NCI-H526 (cell line): ENCODE measurements at regions not wholly inside any gene's neighbourhood (a gene's known extent, or its start where the extent isn't known, plus 50 kb on each side); places are given as distances from the start of the nearest gene placed in this dataset.
"Not testable (repeated sequence)": the region's sequence is repeated elsewhere in the genome, so short reads cannot be mapped to it uniquely, and the experiment has no call there.

ENCODE experiments used
- DNase-seq, 2 experiments: peaks; one replicate each; lab custom pipeline; 2025; lab: John Stamatoyannopoulos, UW

GRCh38 chr12:114815026-114815795 is 131.2 kb upstream of the TBX3 start:
- no peak for DNase-seq

GRCh38 chr12:114812858-114813761 is 129.1 kb upstream of the TBX3 start:
- peak; percentile 87 to 89 for DNase-seq

- DNase-seq: no peak
These were observed 128.4 kb upstream of the TBX3 start for GRCh38 chr12:114812384-114812783.

DNA sequence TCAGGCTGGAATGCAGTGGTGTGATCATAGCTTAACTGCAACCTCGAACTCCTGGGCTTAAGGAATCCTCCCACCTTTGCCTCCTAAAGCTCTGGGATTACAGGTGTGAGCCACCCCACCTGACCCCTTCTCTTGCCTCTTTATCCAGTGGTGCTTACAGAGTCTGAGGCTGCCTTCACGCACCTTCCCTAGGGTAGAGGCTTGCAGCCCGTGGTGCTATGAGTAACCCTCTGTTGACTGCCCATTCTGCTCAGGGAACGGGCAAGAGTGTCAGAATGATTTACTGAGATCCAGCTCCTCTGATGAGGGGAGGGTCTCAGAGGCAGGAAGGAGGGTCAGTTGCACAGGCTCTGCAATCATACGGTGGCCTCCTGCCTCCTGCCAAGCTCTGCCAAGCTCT is 125.1 kb upstream of the TBX3 start:
- DNase-seq: peak in 1 of 2 experiments; percentile 97

- DNase-seq: not testable (repeated sequence)
These were observed 117.4 kb upstream of the TBX3 start for GRCh38 chr12:114801381-114801780.

DNA sequence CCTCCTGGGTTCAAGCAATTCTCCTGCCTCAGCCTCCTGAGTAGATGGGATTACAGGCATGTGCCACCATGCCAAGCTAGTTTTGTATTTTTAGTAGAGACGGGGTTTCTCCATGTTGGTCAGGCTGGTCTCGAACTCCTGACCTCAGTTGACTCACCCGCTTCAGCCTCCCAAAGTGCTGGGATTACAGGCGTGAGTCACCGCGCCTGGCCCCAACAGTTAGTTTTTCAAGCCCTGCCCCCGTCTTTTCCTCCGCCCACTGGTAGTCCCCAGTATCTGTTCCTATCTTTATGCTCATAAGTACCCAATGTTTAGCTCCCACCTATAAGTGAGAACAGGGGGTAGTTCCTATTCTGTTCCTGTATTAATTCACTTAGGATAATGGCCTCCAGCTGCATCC is 116.6 kb upstream of the TBX3 start:
- DNase-seq: not testable (repeated sequence)

GRCh38 chr12:114799574-114800487 is 115.9 kb upstream of the TBX3 start:
- peak in 1 of 2 experiments; percentile 14 for DNase-seq

DNA sequence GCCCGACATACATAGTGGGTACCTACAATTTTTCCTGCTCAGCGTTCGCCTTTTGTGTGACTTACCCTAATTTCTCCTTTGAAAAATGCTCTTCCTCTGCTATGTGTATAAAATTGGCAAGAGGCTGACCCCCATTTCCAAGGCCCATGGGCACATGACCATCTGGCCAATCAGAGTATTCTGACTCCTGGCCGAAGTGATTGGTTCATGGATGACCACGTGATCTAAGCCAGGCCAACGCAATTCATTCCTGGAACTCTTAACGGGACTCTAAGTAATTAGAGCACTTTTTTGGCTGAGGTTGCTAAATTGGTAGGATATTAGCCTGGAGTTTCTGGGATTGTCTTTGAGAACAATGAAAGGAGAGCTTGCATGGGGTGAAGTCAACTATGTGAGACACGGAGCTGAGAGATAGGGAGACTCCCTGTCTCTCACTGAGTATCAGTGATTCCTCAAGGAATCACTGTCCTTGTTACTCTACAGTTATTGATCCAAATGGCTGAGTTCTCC is 110.1 kb upstream of the TBX3 start:
- no peak for DNase-seq

- no peak for DNase-seq
These were observed 106.3 kb upstream of the TBX3 start for GRCh38 chr12:114790276-114790675.

GRCh38 chr12:114789821-114790220 is 105.8 kb upstream of the TBX3 start:
- DNase-seq: no peak

DNA sequence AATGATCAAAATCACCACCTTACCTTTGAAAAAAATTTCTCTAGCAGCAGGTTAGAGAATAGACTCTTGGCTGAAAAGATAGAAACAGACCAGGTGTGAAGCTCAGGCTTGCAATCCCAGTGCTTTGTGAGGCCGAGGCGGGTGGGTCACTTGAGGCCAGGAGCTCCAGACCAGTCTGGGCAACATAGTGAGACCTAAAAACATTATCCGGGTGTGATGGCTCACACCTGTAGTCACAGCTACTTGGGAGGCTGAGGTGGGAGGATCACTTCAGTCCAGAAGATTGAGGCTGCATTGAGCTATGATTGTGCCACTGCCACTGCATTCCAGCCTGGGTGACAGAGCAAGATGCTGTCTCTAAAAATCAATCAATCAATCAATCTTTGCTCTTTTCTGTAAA is 105.3 kb upstream of the TBX3 start:
- DNase-seq: no peak

DNA sequence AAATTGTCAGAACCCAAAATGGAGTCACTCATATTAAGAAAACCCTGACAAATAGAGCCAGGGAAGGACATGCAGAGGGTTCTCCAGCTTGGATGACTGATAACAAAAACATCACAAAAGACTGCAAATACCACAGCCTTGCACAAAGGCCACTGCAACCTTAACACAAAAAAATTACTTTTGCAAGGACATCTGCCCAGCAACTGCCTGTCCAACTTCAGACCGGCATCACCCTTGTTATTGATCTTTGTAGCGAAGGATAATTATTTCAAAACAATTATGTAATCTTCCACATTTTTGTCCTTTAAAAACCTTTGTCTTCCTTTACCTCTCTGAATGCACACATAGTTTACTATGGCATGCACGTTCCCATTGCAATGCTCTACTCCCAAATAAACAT is 100.6 kb upstream of the TBX3 start:
- no peak for DNase-seq

- DNase-seq: no peak
These were observed 99.2 kb upstream of the TBX3 start for GRCh38 chr12:114783089-114783618.

GRCh38 chr12:114780746-114781399 is 96.9 kb upstream of the TBX3 start:
- no peak for DNase-seq

- DNase-seq: no peak
These were observed 95.7 kb upstream of the TBX3 start for GRCh38 chr12:114779647-114780046.

- peak in 1 of 2 experiments; percentile 35 for DNase-seq
These were observed 95.2 kb upstream of the TBX3 start for GRCh38 chr12:114779186-114779585.

DNA sequence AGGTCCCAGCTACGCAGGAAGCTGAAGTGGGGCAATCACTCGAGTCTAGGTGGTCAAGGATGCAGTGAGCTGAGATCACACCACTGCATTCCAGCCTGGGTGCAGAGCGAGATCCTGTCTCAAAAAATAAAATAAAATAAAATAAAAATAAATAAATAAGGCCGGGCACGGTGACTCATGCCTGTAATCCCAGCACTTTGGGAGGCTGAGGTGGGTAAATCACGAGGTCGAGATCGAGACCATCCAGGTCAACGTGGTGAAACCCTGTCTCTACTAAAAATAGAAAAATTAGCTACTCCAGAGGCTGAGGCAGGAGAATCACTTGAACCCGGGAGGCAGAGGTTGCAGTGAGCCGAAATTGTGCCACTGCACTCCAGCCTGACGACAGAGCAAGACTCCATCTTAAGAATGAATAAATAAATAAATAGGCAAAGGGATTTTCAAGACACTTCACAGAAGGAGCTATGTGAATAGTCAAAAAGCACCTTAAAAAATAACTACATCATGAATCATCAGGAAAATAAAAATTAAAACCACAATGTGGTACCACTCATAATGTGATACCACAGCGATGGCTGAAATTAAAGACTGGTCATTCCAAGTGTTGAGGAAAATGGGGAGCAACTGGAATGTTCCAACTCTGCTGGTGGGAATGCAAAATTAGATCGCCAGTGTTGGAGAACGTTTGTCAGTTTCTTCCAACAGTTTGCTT is 92.9 kb upstream of the TBX3 start:
- DNase-seq: no peak

DNA sequence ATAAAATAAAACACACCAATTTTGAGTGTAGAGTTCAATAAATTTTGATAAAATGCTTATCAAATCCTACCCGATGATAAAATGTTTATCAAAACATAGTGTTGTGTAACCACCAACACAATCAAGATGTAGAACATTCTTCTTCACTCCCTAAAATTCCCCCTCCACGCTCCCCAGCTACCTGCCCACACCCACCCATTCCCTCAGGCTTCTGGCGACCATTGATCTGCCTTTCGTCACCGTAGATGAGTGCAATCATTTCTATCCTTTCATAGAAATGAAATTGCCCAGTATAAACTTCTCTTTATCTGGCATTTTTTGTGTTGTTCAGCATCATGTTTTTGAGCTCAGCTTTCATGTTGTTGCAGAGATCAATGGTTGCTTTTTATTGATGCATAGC is 90.7 kb upstream of the TBX3 start:
- DNase-seq: no peak

GRCh38 chr12:114774197-114774596 is 90.2 kb upstream of the TBX3 start:
- DNase-seq: no peak

DNA sequence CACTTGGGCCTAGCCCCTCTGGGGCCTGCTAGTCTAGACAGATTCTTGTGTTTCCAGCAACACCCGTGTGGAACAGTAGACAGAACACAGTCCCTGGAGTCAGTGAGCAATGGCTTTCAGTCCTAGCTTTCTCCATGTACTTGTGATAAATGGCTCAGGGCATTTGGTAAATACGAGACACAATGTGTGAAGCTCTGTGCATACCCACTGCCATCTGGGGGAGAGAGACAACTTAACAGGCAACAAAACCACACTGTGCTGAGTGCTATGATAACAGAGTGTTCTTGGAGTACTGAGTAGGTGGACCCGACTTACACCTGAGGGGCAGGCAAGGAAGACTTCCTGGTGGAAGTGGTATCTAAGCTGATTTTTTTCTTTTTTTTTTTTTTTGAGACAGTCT is 86.3 kb upstream of the TBX3 start:
- peak in 1 of 2 experiments; percentile 21 for DNase-seq
